ENCODE measurements at regions not wholly inside any gene's neighbourhood (a gene's known extent, or its start where the extent isn't known, plus 50 kb on each side); places are given as distances from the start of the nearest gene placed in this dataset.

- H3K9me3 Mint-ChIP-seq (ENCODE audit: low read depth) = peaks cover 15% of the 10 kb centered on the region
- no peak overlapping the region for H3K4me3 Mint-ChIP-seq (ENCODE audit: unreplicated experiment)
- no peaks in the 10 kb centered on the region for H3K27me3 Mint-ChIP-seq (ENCODE audit: low read depth)
- TF ChIP-seq CTCF (IDR thresholded peaks at IDR 0.05) = no peak
- no peak for DNase-seq (ENCODE audit: low spot score)
- peak overlapping the region; percentile 77 for H3K27ac Mint-ChIP-seq (ENCODE audit: unreplicated experiment)
- peaks cover 9% of the 10 kb centered on the region for H3K36me3 Mint-ChIP-seq (ENCODE audit: low read depth)
- peaks cover 26% of the 10 kb centered on the region for H3K4me1 Mint-ChIP-seq (ENCODE audit: low read depth)
These were observed 127.4 kb downstream of the VAPA start for GRCh38 chr18:10041180-10041579.

- H3K36me3 Mint-ChIP-seq (ENCODE audit: low read depth) = peaks cover 9% of the 10 kb centered on the region
These were observed 128.7 kb downstream of the VAPA start for GRCh38 chr18:10042492-10042891.

GRCh38 chr18:10044054-10044453, 130.2 kb downstream of the VAPA start:
- H3K4me3 Mint-ChIP-seq (ENCODE audit: unreplicated experiment) = no peak overlapping the region
- peaks cover 15% of the 10 kb centered on the region for H3K9me3 Mint-ChIP-seq (ENCODE audit: low read depth)
- peaks cover 22% of the 10 kb centered on the region for H3K4me1 Mint-ChIP-seq (ENCODE audit: low read depth)

More at GRCh38 chr18:10042492-10042891, 128.7 kb downstream of the VAPA start:
- no peak for DNase-seq (ENCODE audit: low spot score)
- no peaks in the 10 kb centered on the region for H3K27me3 Mint-ChIP-seq (ENCODE audit: low read depth)
- peaks cover 22% of the 10 kb centered on the region for H3K4me1 Mint-ChIP-seq (ENCODE audit: low read depth)
- TF ChIP-seq CTCF (IDR thresholded peaks at IDR 0.05) = no peak
- peaks cover 15% of the 10 kb centered on the region for H3K9me3 Mint-ChIP-seq (ENCODE audit: low read depth)
- peak overlapping the region; percentile 9 for H3K27ac Mint-ChIP-seq (ENCODE audit: unreplicated experiment)
- no peak overlapping the region for H3K4me3 Mint-ChIP-seq (ENCODE audit: unreplicated experiment)

GRCh38 chr18:10045296-10045891, 131.6 kb downstream of the VAPA start:
- TF ChIP-seq CTCF (IDR thresholded peaks at IDR 0.05) = no peak
- Mint-ChIP-seq H3K9me3 (ENCODE audit: low read depth) (peaks cover 15% of the 10 kb centered on the region), H3K4me3 (ENCODE audit: unreplicated experiment) (no peak overlapping the region), H3K27ac (ENCODE audit: unreplicated experiment) (no peak overlapping the region), H3K27me3 (ENCODE audit: low read depth) (no peaks in the 10 kb centered on the region), H3K36me3 (ENCODE audit: low read depth) (peaks cover 9% of the 10 kb centered on the region), H3K4me1 (ENCODE audit: low read depth) (peaks cover 22% of the 10 kb centered on the region)
- DNase-seq (ENCODE audit: low spot score) = no peak

More at GRCh38 chr18:10044054-10044453, 130.2 kb downstream of the VAPA start:
- no peaks in the 10 kb centered on the region for H3K27me3 Mint-ChIP-seq (ENCODE audit: low read depth)
- peaks cover 9% of the 10 kb centered on the region for H3K36me3 Mint-ChIP-seq (ENCODE audit: low read depth)
- no peak for DNase-seq (ENCODE audit: low spot score)
- H3K27ac Mint-ChIP-seq (ENCODE audit: unreplicated experiment) = no peak overlapping the region
- TF ChIP-seq CTCF (IDR thresholded peaks at IDR 0.05) = no peak

- Mint-ChIP-seq H3K27me3 (ENCODE audit: low read depth) (no peaks in the 10 kb centered on the region), H3K36me3 (ENCODE audit: low read depth) (peaks cover 9% of the 10 kb centered on the region), H3K27ac (ENCODE audit: unreplicated experiment) (no peak overlapping the region), H3K4me1 (ENCODE audit: low read depth) (peaks cover 14% of the 10 kb centered on the region), H3K4me3 (ENCODE audit: unreplicated experiment) (no peak overlapping the region), H3K9me3 (ENCODE audit: low read depth) (peaks cover 15% of the 10 kb centered on the region)
- peak; percentile 47 for DNase-seq (ENCODE audit: low spot score)
- TF ChIP-seq CTCF (IDR thresholded peaks at IDR 0.05) = no peak
These were observed 132.5 kb downstream of the VAPA start for GRCh38 chr18:10046178-10046807.

All from chondrocyte (in vitro differentiated cells).